ENCODE measurements at regions not wholly inside any gene's neighbourhood (a gene's known extent, or its start where the extent isn't known, plus 50 kb on each side); places are given as distances from the start of the nearest gene placed in this dataset.

- H3K27ac ChIP-seq, result no peak overlapping the region
- H3K4me3 ChIP-seq, result no peak overlapping the region
Measured at GRCh38 chr5:13488254-13488931, 456.1 kb downstream of the DNAH5 start.

GRCh38 chr5:13480834-13481233 is 463.7 kb downstream of the DNAH5 start:
- H3K4me3 ChIP-seq, result no peak overlapping the region
- no peak overlapping the region for H3K27ac ChIP-seq

- H3K4me3 ChIP-seq, result no peak overlapping the region
- H3K27ac ChIP-seq, result no peak overlapping the region
Measured at GRCh38 chr5:13478831-13479465, 465.5 kb downstream of the DNAH5 start.

- H3K4me3 ChIP-seq, result no peak overlapping the region
- no peak overlapping the region for H3K27ac ChIP-seq
Measured at GRCh38 chr5:13477118-13477737, 467.3 kb downstream of the DNAH5 start.

- Histone ChIP-seq H3K27ac (no peak overlapping the region), H3K4me3 (no peak overlapping the region)
Measured at GRCh38 chr5:13472842-13473241, 471.6 kb downstream of the DNAH5 start.

GRCh38 chr5:13470975-13471374 is 473.5 kb downstream of the DNAH5 start:
- no peak overlapping the region for H3K4me3 ChIP-seq
- H3K27ac ChIP-seq, result no peak overlapping the region

- H3K27ac ChIP-seq, result no peak overlapping the region
Measured at GRCh38 chr5:13470263-13470662, 474.2 kb downstream of the DNAH5 start.

GRCh38 chr5:13464532-13465193 is 479.8 kb downstream of the DNAH5 start:
- no peak overlapping the region for H3K4me3 ChIP-seq
- no peak overlapping the region for H3K27ac ChIP-seq

More at GRCh38 chr5:13470263-13470662, 474.2 kb downstream of the DNAH5 start:
- no peak overlapping the region for H3K4me3 ChIP-seq

- no peak overlapping the region for H3K4me3 ChIP-seq
- no peak overlapping the region for H3K27ac ChIP-seq
Measured at GRCh38 chr5:13460587-13460986, 483.9 kb downstream of the DNAH5 start.

GRCh38 chr5:13454050-13454449 is 490.4 kb downstream of the DNAH5 start:
- no peak overlapping the region for H3K27ac ChIP-seq

GRCh38 chr5:13448843-13449242 is 495.6 kb downstream of the DNAH5 start:
- Histone ChIP-seq H3K4me3 (no peak overlapping the region), H3K27ac (no peak overlapping the region)

More at GRCh38 chr5:13454050-13454449, 490.4 kb downstream of the DNAH5 start:
- no peak overlapping the region for H3K4me3 ChIP-seq

- no peak overlapping the region for H3K27ac ChIP-seq
- no peak overlapping the region for H3K4me3 ChIP-seq
Measured at GRCh38 chr5:13439430-13439829, 505.1 kb downstream of the DNAH5 start.

GRCh38 chr5:13427827-13428557 is 516.5 kb downstream of the DNAH5 start:
- Histone ChIP-seq H3K4me3 (no peak overlapping the region), H3K27ac (no peak overlapping the region)

GRCh38 chr5:13412040-13412595 is 532.4 kb downstream of the DNAH5 start:
- H3K4me3 ChIP-seq, result no peak overlapping the region
- no peak overlapping the region for H3K27ac ChIP-seq

- Histone ChIP-seq H3K4me3 (no peak overlapping the region), H3K27ac (no peak overlapping the region)
Measured at GRCh38 chr5:13408616-13409015, 535.9 kb downstream of the DNAH5 start.

GRCh38 chr5:13403351-13403750 is 541.1 kb downstream of the DNAH5 start:
- no peak overlapping the region for H3K27ac ChIP-seq

GRCh38 chr5:13385066-13385465 is 559.4 kb downstream of the DNAH5 start:
- Histone ChIP-seq H3K27ac (no peak overlapping the region), H3K4me3 (no peak overlapping the region)

More at GRCh38 chr5:13403351-13403750, 541.1 kb downstream of the DNAH5 start:
- no peak overlapping the region for H3K4me3 ChIP-seq

GRCh38 chr5:13382232-13382631 is 562.3 kb downstream of the DNAH5 start:
- no peak overlapping the region for H3K4me3 ChIP-seq
- H3K27ac ChIP-seq, result no peak overlapping the region

GRCh38 chr5:13378091-13378490 is 566.4 kb downstream of the DNAH5 start:
- Histone ChIP-seq H3K4me3 (no peak overlapping the region), H3K27ac (no peak overlapping the region)

- H3K27ac ChIP-seq, result no peak overlapping the region
- H3K4me3 ChIP-seq, result no peak overlapping the region
Measured at GRCh38 chr5:13359344-13359743, 585.1 kb downstream of the DNAH5 start.
